Neural progenitor cell (in vitro differentiated cells): ENCODE measurements at regions not wholly inside any gene's neighbourhood (a gene's known extent, or its start where the extent isn't known, plus 50 kb on each side); places are given as distances from the start of the nearest gene placed in this dataset.
"Not testable (repeated sequence)": the region's sequence is repeated elsewhere in the genome, so short reads cannot be mapped to it uniquely, and the experiment has no call there.

Source experiments
- DNase-seq: peaks from one replicate; pipeline ENCODE4 v3.0.0-alpha.2; 2016; ENCODE audit warnings: low spot score
- H2AFZ ChIP-seq: fragments of 200-600 bp; sonication (generic); replicated peaks from 2 replicates; pipeline ENCODE4 v1.6.1; 2016; ENCODE audit warnings: antibody characterized with exemption
- H3F3A ChIP-seq: fragments of 200-600 bp; sonication (generic); 2 replicates; pipeline ENCODE4 v1.6.1; 2016; ENCODE audit warnings: antibody characterized with exemption, low read depth
- H3K27ac ChIP-seq: fragments of 200-600 bp; sonication (generic); 2 replicates; pipeline ENCODE4 v1.5.1; 2016; ENCODE audit warnings: mild to moderate bottlenecking
- H3K27me3 ChIP-seq: fragments of 200-600 bp; sonication (generic); 2 replicates; pipeline ENCODE4 v1.6.1; 2016; ENCODE audit warnings: mild to moderate bottlenecking, moderate library complexity
- H3K36me3 ChIP-seq: fragments of 200-600 bp; sonication (generic); 2 replicates; pipeline ENCODE4 v1.5.1; 2016
- H3K4me1 ChIP-seq: fragments of 200-600 bp; sonication (generic); 2 replicates; pipeline ENCODE4 v1.6.1; 2016; ENCODE audit warnings: mixed run types
- H3K4me2 ChIP-seq: fragments of 200-600 bp; sonication (generic); 2 replicates; pipeline ENCODE4 v1.6.1; 2016
- H3K4me3 ChIP-seq: fragments of 200-600 bp; sonication (generic); 2 replicates; pipeline ENCODE4 v1.5.1; 2016
- H3K79me2 ChIP-seq: fragments of 200-600 bp; sonication (generic); 2 replicates; pipeline ENCODE4 v1.6.1; 2016; ENCODE audit warnings: low read depth
- H3K9ac ChIP-seq: fragments of 200-600 bp; sonication (generic); 2 replicates; pipeline ENCODE4 v1.6.1; 2016
- H3K9me3 ChIP-seq: fragments of 200-600 bp; sonication (generic); 2 replicates; pipeline ENCODE4 v1.5.1; 2016; ENCODE audit warnings: low read depth
- H4K20me1 ChIP-seq: fragments of 200-600 bp; sonication (generic); 2 replicates; pipeline ENCODE4 v1.6.1; 2016; ENCODE audit warnings: low read depth
- H3K27ac Mint-ChIP-seq: 3 replicates; pipeline ENCODE4 v1.8.0; 2021; ENCODE audit warnings: mixed read lengths
- H3K27me3 Mint-ChIP-seq: 2 replicates; pipeline ENCODE4 v1.8.0; 2022; ENCODE audit warnings: low read depth, mild to moderate bottlenecking, inconsistent platforms, moderate library complexity, mixed read lengths; ENCODE audit not compliant: insufficient read depth
- H3K36me3 Mint-ChIP-seq: 3 replicates; pipeline ENCODE4 v1.8.0; 2021; ENCODE audit warnings: mixed read lengths
- H3K4me1 Mint-ChIP-seq: 3 replicates; pipeline ENCODE4 v1.8.0; 2021; ENCODE audit warnings: mixed read lengths
- H3K4me3 Mint-ChIP-seq: 3 replicates; pipeline ENCODE4 v1.8.0; 2021; ENCODE audit warnings: mild to moderate bottlenecking, moderate library complexity, mixed read lengths
- H3K9me3 Mint-ChIP-seq: 3 replicates; pipeline ENCODE4 v1.8.0; 2020; ENCODE audit warnings: mixed read lengths
- EZH2 ChIP-seq: fragments of 200-600 bp; sonication (generic); IDR thresholded peaks from 2 replicates; pipeline ENCODE4 v1.6.1; 2017; ENCODE audit warnings: antibody characterized with exemption, mild to moderate bottlenecking, moderate library complexity
- EZH2phosphoT487 ChIP-seq: fragments of 200-600 bp; sonication (generic); IDR thresholded peaks from 2 replicates; pipeline ENCODE4 v1.6.1; 2017; ENCODE audit warnings: antibody characterized with exemption
- TF ChIP-seq, protein P1 (sequence below): fragments of 200-600 bp; sonication (generic); IDR thresholded peaks from 2 replicates; pipeline ENCODE4 v1.5.1; 2017; ENCODE audit warnings: antibody characterized with exemption, mild to moderate bottlenecking

DNA sequence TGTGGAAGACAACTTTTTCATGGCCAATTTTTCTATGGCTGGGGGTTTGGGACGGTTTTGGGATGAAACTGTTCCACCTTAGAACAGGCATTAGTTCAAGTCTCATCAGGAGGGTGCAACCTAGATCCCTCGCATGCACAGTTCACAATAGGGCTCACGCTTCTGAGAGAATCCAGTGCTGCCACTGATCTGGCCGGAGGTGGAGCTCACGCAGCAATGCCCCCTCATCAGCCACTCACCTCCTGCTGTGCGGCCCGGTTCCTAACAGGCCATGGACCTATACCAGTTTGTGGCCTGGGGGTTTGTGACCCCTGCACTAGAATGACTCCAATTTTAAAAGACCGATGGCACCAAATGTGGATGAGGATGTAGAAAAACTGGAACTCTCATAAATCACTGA, 127.2 kb upstream of the IER5L start:
- Mint-ChIP-seq H3K4me3 (no peak overlapping the region), H3K9me3 (peaks cover 25% of the 10 kb centered on the region), H3K27ac (no peak overlapping the region), H3K27me3 (peaks cover 8% of the 10 kb centered on the region), H3K4me1 (peaks cover 6% of the 10 kb centered on the region), H3K36me3 (peaks cover 11% of the 10 kb centered on the region)
- Histone ChIP-seq H3K27ac (no peak overlapping the region), H4K20me1 (no peaks in the 10 kb centered on the region), H3F3A (no peaks in the 10 kb centered on the region), H3K36me3 (no peaks in the 10 kb centered on the region), H3K27me3 (no peaks in the 10 kb centered on the region), H3K9me3 (peaks cover 3% of the 10 kb centered on the region), H3K79me2 (no peaks in the 10 kb centered on the region), H3K4me1 (peaks cover 3% of the 10 kb centered on the region), H2AFZ (no peak overlapping the region), H3K9ac (no peak overlapping the region), H3K4me3 (no peak overlapping the region), H3K4me2 (no peak overlapping the region)
- DNase-seq, result no peak
- TF ChIP-seq EZH2, result no peak
- TF ChIP-seq, protein P1, sequence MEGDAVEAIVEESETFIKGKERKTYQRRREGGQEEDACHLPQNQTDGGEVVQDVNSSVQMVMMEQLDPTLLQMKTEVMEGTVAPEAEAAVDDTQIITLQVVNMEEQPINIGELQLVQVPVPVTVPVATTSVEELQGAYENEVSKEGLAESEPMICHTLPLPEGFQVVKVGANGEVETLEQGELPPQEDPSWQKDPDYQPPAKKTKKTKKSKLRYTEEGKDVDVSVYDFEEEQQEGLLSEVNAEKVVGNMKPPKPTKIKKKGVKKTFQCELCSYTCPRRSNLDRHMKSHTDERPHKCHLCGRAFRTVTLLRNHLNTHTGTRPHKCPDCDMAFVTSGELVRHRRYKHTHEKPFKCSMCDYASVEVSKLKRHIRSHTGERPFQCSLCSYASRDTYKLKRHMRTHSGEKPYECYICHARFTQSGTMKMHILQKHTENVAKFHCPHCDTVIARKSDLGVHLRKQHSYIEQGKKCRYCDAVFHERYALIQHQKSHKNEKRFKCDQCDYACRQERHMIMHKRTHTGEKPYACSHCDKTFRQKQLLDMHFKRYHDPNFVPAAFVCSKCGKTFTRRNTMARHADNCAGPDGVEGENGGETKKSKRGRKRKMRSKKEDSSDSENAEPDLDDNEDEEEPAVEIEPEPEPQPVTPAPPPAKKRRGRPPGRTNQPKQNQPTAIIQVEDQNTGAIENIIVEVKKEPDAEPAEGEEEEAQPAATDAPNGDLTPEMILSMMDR, result no peak
- TF ChIP-seq EZH2phosphoT487, result no peak

DNA sequence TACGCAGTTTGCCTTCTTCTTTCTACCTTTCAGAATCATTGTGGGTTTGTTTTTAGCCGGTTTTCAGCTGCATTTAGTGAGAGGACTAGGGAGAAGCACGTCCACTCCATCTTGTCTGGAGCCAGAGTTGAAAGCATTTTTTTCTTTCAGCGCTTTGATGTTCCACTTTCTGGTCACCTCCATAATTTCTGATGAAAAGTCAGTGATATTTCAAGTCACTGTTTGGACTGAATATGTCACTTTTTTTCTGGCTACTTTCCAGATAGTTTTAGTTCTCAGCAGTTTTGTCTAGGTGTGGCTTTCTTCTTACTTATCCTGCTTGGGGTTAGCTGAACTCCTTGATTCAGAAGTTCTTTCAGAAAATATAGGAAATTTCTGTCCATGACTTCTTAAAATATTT, 123.9 kb upstream of the IER5L start:
- DNase-seq, result no peak
- Histone ChIP-seq H3K27me3 (no peaks in the 10 kb centered on the region), H4K20me1 (no peaks in the 10 kb centered on the region), H3K79me2 (no peaks in the 10 kb centered on the region), H3K4me1 (no peaks in the 10 kb centered on the region), H2AFZ (no peak overlapping the region), H3K4me2 (no peak overlapping the region), H3F3A (no peaks in the 10 kb centered on the region), H3K36me3 (no peaks in the 10 kb centered on the region), H3K9me3 (peaks cover 3% of the 10 kb centered on the region), H3K9ac (no peak overlapping the region), H3K27ac (no peak overlapping the region), H3K4me3 (no peak overlapping the region)
- Mint-ChIP-seq H3K4me1 (peaks cover under 1% of the 10 kb centered on the region), H3K27ac (no peak overlapping the region), H3K36me3 (peaks cover 11% of the 10 kb centered on the region), H3K27me3 (peaks cover 7% of the 10 kb centered on the region), H3K4me3 (no peak overlapping the region), H3K9me3 (peaks cover 45% of the 10 kb centered on the region)
- no peak for TF ChIP-seq EZH2
- TF ChIP-seq, protein P1, result no peak
- TF ChIP-seq EZH2phosphoT487, result no peak

DNA sequence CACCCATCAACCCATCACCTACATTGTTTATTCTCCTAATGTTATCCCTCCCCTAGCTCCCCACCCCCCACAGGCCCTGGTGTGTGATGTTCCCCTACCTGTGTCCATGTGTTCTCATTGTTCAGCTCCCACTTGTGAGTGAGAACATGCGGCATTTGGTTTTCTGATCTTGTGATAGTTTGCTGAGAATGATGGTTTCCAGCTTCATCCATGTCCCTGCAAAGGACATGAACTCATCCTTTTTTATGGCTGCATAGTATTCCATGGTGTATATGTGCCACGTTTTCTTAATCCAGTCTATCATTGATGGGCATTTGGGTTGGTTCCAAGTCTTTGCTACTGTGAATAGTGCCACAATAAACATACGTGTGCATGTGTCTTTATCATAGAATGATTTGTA, 118.1 kb upstream of the IER5L start:
- not testable (repeated sequence) for H3K36me3 ChIP-seq, H3K27me3 ChIP-seq, H3K9ac ChIP-seq, H2AFZ ChIP-seq, H3K27me3 Mint-ChIP-seq, H3K4me3 Mint-ChIP-seq, H3K4me1 Mint-ChIP-seq, DNase-seq, H3K9me3 ChIP-seq, H4K20me1 ChIP-seq, H3F3A ChIP-seq, H3K27ac ChIP-seq, H3K4me1 ChIP-seq, H3K27ac Mint-ChIP-seq, H3K79me2 ChIP-seq, H3K36me3 Mint-ChIP-seq, H3K4me2 ChIP-seq, H3K4me3 ChIP-seq
- peaks cover 46% of the 10 kb centered on the region for H3K9me3 Mint-ChIP-seq

DNA sequence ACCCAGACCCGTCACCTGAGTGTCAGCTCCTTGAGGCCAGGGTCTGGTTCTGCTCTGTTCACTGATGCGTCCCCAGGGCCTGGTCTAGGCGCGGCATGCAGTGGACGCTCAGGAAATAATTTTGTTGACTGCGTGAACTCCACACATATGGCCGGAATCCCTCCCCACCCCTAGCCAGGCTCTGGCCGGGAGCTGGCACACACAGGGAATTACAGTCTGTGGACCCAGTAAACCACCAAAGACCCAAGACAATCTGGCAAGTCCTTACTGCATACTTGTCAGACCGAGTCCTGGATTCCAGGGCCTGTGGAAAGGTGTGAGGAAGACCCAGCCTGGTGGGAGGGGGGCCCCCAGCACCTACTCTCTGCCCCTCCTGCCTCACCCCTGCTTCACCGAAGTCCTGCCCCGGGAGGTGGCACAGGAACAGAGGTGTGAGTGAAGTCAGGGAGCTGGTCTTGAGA, 113.0 kb upstream of the IER5L start:
- H4K20me1 ChIP-seq, result no peaks in the 10 kb centered on the region
- no peak overlapping the region for H3K27ac Mint-ChIP-seq
- no peak overlapping the region for H3K4me3 ChIP-seq
- no peak overlapping the region for H3K27ac ChIP-seq
- H3K79me2 ChIP-seq, result no peaks in the 10 kb centered on the region
- no peak overlapping the region for H3K4me2 ChIP-seq
- peaks cover 35% of the 10 kb centered on the region for H3K4me1 Mint-ChIP-seq
- H3K9me3 ChIP-seq, result peaks cover 4% of the 10 kb centered on the region
- peak overlapping the region; percentile 41 for H3K4me3 Mint-ChIP-seq
- H3K27me3 ChIP-seq, result no peaks in the 10 kb centered on the region
- H3K36me3 Mint-ChIP-seq, result no peaks in the 10 kb centered on the region
- TF ChIP-seq, protein P1, result no peak
- TF ChIP-seq EZH2 (no peak), EZH2phosphoT487 (no peak)
- no peak overlapping the region for H2AFZ ChIP-seq
- H3K36me3 ChIP-seq, result no peaks in the 10 kb centered on the region
- peaks cover 26% of the 10 kb centered on the region for H3K4me1 ChIP-seq
- H3F3A ChIP-seq, result peaks cover 12% of the 10 kb centered on the region
- DNase-seq, result no peak
- H3K9me3 Mint-ChIP-seq, result peaks cover 11% of the 10 kb centered on the region
- H3K27me3 Mint-ChIP-seq, result peaks cover 11% of the 10 kb centered on the region
- H3K9ac ChIP-seq, result no peak overlapping the region
